NCI-H187 treated with DMSO at 0.1 percent for 48 hours (cell line): ENCODE measurements at regions not wholly inside any gene's neighbourhood (a gene's known extent, or its start where the extent isn't known, plus 50 kb on each side); places are given as distances from the start of the nearest gene placed in this dataset.

Experiments used
- DNase-seq: peaks from one replicate; lab custom pipeline; 2025; lab: John Stamatoyannopoulos, UW

DNA sequence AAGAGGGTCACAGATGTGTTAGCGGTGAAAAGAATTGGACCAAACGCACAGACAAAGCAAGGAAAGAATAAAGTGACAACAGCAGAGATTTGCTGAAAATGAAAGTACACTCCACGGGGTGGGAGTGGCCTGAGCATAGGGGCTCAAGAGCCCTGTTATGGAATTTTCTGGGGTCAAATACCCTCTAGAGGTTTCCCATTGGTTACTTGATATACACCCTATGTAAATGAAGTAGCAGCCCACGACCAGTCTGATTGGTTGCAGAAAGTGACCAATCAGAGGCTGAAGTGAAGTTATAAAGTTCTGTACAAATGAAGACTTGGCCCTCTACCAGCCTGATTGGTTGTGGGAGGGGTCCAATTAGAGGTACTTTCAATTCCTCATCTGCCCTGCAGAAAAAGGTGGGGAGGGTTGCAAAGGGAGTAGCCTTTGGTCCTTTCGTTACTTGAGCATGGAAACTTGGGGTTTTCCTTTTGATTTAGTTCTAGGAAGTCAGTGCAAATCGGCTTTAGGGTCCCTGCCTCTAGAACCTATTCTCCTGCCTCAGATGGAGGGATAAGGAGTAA, 125.6 kb upstream of the PRPS1L1 start:
- no peak for DNase-seq

DNA sequence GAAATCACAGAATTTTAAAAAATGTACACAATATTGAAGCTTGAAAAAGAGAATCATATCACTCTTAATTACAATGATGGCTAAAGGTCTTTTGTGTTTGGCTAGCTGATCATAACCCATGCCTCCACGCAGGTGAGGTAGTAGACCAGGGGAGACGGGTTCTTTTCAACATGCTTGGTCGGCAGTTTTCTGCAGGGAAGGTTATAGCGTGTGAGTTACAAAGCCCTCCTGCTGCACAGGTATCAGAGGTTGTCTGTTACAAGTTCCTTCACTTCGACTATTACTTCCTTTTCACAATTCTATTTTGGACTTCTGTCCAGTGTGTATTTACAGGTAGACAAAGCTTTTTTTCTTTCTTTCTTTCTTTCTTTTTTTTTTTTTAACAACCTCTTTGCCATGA, 127.1 kb upstream of the PRPS1L1 start:
- no peak for DNase-seq

DNA sequence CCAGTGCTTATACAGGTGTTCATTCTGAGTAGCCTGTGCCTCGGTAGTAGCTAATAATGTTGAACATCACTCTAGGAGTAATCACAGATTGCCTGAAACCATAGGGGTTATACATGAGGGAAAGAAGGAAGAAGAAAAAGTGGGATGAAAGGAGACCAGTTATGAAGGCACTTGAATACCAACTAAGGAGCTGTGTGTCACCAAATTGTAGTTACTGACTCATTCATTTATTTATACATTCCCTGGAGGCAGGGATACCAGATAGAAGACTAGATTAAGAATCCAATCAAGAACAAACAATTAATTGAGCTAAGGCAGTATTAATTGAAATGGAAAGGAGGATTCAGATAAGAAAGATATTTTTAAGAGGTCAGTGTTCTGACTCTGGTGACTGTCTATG, 129.6 kb upstream of the PRPS1L1 start:
- no peak for DNase-seq

DNA sequence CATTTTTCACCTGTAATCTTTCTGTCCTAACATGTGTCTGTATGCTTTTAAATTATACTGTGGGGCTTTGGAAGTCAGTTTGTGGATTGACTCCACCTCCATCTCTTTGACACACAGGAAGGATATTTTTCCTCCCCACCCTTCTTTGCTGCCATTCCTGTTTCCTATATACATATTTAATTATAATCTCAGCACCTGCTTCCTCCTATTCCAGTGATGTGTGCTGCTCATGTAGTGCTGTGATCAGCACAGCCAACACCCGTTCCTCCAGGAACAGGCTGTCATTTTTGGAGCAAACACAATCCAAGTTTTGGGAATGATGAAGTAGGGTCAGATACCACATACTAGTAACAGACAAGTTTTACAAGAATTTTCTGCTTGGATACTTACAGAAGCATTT, 135.0 kb upstream of the PRPS1L1 start:
- no peak for DNase-seq

DNA sequence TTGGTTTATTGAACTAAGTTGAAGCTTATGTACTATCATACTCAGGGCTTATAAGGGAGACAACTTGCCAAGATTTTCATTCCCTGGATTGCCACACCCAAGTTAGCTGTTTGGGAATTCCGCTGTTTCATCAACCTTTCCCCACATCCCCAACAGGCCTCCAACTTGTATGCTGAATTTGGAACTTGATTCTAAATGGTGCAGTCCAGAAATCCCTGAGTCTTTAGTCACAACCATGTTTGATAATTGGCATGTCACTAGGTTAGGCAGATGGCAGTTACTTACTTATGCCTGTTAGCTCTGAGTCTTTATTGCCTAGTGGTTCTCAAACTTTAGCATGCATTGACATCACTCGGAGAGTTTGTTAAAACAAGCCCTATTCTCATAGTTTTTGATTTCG, 135.4 kb upstream of the PRPS1L1 start:
- DNase-seq, result no peak

DNA sequence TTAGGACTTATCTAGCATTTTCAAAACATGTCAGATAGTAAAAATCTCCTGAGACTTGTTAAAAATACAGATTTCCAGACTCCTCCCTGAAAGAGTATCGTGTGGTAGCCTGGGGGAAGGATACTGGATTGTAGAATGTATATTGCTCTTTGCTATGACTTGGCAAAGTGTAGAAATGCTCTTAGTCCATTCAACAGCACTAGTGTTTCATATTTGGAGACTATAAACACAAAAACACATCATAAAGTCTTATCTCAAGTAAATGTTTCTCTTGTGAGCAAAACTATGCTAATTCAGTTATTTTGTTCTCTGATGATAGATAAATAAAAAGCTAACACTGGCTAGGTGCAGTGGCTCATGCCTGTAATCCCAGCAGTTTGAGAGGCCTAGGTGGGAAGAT, 137.5 kb upstream of the PRPS1L1 start:
- DNase-seq, result no peak

DNA sequence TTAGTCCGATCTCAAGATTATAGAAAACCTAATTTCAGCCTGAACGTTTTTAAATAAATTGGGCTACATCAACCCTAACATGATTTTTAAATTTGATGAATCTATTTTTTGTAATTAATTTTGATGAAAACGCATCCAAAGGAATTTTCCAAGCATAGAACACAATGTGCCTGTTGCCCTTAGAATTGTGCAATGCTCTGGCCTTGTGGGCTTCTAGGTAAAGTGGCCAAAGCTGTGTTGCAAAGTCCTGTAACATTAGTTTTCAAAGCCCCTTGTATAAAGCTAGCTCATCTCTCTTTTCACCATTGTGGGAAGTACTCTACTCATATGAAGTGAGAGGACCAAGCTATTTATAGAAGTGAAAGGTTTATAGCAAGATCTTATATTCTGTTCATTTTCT, 138.4 kb upstream of the PRPS1L1 start:
- no peak for DNase-seq

DNA sequence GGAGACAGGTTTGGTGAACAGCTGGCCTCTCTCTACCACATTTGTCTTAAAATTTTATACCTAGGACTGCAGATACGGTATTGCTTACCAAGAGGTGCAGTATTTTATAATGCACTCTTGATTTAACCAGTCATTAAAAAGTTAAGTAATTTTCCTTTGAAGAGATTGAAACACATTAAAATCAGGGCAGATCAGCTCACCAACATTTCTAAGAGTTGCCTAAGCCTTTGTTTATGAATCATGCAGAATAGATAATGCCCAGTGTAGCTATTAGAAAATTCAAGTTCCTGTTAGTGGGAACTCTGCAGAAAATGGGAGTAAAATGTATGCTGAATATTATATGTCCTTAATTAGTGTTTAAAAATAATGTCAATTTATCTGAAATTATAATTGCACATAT, 140.2 kb upstream of the PRPS1L1 start:
- DNase-seq, result no peak

DNA sequence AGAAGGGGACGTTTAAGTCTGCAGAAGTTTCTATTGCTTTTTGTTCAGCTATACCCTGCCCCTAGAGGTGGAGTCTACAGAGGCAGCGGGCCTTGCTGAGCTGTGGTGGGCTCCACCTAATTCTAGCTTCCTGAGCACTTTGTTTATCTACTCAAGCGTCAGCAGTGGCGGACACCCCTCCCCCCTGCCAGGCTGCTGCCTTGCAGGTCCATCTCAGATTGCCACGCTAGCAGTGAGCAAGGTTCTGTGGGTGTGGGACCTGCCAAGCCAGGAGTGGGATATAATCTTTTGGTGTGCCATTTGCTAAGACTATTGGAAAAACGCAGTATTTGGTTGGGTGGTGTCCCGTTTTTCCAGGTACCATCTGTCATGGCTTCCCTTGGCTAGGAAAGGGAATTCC, 147.3 kb upstream of the PRPS1L1 start:
- DNase-seq, result no peak

DNA sequence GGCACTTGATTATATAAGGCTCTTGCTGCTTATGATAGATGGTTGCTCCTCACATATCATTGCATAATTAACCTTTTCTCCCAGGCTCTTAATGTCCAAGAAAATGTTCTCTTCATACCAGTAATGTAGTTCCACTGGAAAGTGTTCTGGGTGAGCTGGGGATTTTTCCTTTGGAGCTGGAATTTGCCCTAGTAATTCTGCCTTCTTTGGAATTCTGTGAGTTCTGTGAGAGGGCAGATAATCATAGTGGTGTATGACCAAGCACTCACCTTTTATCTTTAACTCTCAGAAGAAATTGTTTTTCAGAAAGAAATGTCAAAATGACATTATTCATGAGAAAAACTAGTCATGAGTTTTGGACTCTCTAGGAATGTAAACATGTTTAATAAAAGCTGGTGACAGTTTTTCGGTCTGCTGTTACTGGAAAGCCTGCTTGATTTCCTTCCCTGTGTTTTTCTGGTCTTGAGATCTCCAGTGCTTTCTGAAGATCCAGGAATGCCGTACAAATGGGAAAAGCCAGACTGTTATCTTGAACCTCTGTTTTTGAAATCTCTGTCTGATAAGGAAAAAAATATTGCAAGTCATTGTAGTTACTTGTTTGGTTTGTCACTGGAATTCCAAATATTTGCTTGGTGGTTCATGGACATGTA, 148.3 kb upstream of the PRPS1L1 start:
- DNase-seq, result no peak

DNA sequence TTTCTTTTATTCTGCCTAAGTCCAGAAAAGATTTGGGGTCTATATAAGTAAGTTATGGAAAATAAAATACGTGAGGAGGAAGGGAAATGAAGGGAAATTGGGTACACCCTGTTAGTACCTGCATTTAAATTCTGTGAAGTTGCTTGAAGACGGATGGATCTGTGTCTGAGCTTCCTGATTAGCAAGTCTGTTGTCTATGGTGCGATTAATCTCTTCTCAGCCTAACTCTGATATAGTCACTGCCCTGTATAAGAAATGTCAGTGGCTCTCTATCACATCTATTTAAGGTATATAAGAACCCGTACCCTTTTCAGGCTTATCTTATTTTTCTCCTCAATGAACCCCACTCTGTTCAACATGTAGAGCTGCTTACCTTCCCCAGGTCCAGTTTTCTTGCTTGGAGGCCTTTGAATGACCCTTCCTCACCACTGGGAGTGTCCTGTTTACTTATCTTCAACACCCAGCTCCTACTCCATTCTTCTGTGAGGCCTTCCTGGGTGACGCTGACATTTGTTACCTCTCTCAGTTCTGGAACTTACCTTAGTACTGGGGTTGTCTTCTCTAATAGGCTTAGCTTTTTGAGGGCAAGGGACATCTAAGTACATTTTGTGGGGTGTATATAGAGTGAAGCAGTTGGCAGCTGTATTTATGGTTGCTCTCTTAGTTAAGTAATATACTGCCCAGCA, 149.6 kb upstream of the PRPS1L1 start:
- no peak for DNase-seq

DNA sequence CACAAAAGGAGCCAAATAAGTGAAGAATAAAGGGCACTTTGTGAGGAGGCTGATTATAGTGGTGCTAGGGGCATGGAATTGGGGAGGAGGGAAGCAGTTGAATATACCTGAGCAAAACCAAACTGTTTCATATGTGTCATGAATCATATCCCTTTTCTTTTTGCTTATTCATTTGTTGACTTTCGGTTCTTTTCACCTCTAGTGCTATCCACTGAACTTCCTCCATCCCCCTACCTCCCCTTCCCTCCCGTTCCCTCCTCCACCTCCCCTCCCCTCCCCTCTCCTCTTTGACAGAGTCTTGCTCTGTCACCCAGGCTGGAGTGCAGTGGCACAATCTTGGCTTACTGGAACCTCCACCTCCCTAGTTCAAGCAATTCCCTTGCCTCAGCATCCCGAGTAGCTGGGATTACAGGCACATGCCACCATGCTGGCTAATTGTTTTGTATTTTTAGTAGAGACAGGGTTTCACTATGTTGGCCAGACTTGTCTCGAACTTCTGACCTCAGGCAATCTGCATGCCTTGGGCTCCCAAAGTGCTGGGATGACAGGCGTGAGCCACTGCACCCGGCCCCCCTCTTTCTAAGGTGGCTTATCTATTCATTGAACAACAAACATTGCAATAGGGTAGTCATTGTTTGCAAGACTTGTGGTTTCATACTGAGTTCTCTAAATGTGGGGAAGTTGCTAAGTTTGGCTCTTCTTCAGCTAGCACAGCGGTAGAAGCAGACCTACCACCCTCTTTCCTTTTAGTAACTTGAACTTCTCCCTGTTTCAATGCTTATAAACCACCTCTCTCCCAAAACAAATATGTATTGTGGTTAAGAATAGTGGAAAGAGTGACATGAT, 150.4 kb upstream of the PRPS1L1 start:
- DNase-seq, result no peak

DNA sequence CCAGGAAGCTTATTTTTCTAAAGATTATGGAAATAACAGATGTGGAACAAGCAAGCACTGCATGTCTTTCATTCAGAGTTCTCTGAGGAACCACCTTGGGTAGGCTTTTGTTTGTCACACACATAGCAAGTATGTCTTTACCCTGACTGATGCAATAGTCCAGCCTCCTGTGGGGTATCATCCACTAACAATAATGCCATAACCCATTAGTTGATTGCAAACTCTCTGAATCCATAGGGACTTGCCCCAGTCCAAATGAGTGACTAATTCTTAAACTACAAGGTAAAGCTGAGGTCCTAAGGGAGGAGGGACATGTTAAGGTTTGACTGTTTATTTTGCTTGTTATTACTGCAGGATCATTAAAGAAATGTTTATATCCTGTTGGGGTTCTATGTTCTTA, 151.4 kb upstream of the PRPS1L1 start:
- DNase-seq, result no peak

DNA sequence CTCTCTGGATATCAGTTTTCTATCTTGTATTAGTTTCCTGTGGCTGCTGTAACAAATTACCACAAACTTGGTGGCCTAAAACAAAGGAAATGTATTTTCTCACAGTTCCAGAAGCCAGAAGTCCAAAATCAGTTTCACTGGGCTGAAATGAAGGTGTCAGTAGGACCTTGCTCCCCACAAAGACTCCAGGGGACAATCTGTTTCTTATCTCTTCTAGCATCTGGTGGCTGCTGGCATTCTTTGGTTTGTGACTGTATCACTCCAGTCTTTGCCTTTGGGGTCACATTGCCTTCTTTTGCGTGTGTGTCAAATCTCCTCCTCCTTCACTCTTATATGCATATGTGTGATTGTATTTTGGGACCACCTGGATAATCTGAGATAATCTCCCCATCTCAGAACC, 153.0 kb upstream of the PRPS1L1 start:
- no peak for DNase-seq

DNA sequence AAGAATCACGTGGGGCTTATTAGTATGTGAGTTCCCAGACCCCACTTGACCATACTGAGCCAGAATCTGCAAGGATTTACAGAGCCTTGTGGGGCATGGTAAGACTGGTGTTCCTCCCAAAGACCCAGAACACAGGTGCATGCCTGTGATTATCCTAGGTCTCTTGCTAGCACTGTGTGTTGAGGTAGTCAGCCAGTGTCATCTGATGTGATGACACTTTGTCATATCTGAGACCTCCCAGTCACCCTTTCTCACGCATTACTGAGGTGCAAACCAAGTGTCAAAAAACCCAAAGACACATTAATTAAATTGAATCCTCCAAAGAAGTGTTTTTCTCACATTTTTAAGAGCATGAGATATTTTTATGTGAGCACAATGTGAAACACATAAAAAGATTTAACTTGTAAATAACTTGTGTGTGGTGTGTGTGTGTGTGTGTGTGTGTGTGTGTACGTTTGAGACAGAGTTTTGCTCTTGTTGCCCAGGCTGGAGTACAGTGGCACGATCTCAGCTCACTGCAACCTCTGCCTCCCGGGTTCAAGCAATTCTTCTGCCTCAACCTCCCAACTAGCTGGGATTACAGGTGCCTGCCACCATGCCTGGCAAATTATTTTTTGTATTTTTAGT, 162.0 kb upstream of the PRPS1L1 start:
- DNase-seq, result no peak

DNA sequence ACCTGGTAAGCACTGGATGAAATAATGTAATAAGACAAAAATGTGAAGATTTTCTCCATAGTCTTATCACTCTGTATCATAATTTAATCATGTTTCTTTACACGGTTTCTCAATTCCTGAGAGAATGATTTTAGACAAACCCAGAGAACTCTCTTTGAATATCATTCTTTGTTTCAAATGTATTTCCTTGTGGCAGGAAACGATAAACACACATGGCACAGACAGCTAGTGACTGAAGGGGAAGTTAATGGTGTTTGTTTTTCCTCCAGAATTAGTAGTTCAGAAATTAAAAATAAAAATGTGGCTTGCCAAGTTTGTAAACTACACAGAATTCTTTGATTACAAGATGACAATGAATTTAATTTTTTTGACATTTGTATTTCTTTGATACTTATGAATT, 163.7 kb upstream of the PRPS1L1 start:
- no peak for DNase-seq

DNA sequence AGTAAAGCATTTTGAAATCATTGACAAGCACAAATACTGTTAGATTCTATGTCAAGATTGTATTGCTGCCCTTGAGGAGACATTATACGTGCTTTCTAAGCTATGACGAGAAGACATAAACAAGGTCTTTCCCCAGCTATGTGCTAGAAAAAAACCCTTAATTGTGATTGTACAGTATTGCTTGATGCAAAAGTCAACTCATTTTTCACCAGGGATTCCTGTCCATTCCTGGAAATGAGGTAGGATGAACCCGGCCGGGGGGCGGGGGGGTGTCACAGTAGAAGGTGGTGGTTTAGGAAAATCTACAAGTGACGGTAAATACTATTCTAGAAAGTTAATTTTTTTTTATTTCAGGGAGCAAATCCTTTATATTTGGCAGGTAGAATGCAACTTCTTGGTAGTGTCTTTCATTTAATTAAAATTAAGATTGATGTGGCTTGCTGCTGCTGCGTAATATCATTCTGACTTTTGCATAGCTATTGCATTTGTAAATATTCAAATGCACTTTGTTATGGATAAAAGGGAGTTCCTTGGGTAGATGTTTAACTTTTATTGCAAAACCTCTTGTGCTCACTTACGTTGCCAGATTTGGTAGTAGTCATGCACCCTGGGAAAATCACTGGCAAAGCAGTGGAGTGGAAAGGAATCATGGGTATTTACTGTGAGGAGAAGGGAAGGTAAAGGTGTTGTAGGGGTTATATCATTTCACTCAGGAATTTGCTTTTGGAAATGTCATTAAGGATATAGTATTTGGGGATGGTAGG, 164.4 kb upstream of the PRPS1L1 start:
- no peak for DNase-seq

DNA sequence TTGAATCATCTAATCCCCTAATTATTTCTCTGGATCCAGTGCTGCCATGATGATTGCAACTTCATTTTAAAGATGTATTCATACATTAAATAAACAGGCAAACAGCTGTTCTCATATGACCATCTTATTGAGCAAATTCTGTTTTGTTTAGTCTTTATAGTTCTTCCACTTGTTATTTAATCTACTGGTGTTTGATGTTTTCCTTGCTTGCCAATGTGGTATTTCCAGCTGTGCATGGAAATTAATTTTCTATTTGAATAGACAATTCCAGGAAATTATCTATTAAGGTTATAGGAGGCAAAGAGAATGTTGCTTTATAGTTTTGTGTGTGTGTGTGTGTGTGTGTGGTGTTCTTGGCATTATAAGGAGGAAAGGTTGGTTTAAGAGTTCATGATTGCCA, 167.0 kb upstream of the PRPS1L1 start:
- DNase-seq, result no peak

DNA sequence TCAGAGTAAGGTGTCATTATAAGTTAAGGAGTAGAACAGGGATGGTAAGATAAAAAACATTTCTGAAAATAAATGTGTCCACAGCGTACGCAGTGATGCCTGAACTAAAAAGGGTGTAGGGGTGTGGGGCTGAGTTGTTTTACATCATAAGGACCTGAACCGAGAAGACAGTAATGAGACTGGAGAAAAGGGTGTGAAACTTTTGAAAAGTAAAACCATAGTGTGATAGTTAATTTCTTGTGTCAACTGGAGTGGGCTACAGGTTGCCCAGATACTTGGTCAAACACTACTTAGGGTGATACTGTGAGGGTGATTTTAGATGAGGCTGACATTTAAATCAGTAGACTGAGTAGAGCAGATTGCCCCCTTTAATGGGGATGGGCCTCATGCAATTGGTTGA, 169.0 kb upstream of the PRPS1L1 start:
- no peak for DNase-seq

DNA sequence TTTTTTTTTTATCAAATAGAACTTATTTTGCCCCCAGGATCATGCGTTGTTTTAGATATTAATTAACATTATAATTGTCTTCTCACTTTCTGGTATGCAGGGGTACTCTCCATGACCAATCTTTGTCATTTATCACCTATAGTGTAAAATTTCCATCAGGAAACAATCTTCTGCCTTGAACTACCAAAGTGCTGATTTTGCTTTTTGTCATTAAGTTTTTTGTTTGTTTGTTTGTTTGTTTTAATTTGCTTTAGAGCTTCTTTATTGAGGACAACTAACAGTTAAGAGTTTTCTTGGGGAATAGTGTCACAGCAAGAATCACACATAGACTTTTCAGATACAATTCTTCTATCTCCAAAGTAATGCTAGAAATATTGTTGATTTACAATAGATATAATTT, 171.2 kb upstream of the PRPS1L1 start:
- DNase-seq, result no peak

DNA sequence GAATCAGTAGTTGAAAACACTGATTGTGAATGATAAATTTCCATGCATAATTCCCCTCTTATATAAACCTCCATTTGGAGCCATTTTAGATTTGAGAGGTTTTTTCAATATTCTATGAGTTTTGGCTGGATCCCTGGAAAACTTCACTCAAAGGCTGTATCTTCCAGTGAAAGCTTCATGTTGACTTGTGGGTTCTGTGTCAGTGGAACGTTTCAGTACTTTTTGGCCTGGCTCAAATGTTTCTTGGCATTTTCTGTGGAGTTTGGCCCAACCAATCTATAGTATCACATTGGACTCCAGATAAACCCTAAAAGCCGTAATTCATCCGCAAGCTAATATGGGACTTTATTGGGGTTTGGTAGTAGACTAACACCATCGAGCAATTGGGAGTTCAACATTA, 172.6 kb upstream of the PRPS1L1 start:
- DNase-seq, result no peak

DNA sequence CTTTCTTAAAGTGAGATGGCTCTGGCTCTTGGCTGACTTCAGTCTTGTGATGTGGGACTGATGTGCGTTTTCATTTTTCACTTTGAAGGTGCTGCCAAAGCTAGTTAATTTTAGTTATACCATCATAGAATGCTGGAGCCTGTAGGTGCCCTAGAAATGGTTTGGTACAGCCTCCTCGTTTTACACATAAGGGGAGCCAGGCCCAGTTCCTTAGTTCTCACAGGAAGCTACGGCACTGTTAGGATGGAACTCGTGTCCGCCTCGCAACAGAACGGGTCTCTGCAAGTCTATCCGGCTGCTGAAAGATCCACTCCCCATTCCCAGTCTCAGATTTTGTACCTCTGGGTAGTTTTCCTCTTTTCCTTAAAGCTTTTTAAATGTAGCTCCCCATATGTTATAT, 173.2 kb upstream of the PRPS1L1 start:
- DNase-seq, result no peak
